Lung (tissue), 11 donors: ENCODE measurements at regions not wholly inside any gene's neighbourhood (a gene's known extent, or its start where the extent isn't known, plus 50 kb on each side); places are given as distances from the start of the nearest gene placed in this dataset.

Experiments used
- ATAC-seq: fragments of 200-7000 bp; cut with Tn5 transposase; one replicate; pipeline ENCODE4 v1.9.1; 2020; ENCODE audit warnings: moderate number of reproducible peaks; ENCODE audit not compliant: insufficient read depth, low FRiP score
- DNase-seq, 3 donors: peaks; one replicate each; pipeline ENCODE4 v3.0.0-alpha.2; 2013 to 2017
- H3K27ac ChIP-seq, 2 donors: one replicate each; pipeline ENCODE4 v1.5.1; 2013; ENCODE audit warnings: mild to moderate bottlenecking in 2 of 2, moderate library complexity in 2 of 2, control low read depth in 1 of 2, inconsistent platforms in 1 of 2, low read depth in 1 of 2, low read length in 1 of 2
- H3K27me3 ChIP-seq, 3 donors: one replicate each; pipeline ENCODE4 v1.5.1; 2013; ENCODE audit warnings: low read length in 2 of 3; ENCODE audit not compliant: control insufficient read depth in 3 of 3, insufficient read depth in 3 of 3
- H3K36me3 ChIP-seq, 4 donors: one replicate each; pipeline ENCODE4 v1.5.1; 2013; ENCODE audit warnings: low read length in 4 of 4, mild to moderate bottlenecking in 1 of 4, moderate library complexity in 1 of 4; ENCODE audit not compliant: control insufficient read depth in 4 of 4, insufficient read depth in 4 of 4
- H3K4me1 ChIP-seq, 5 donors: one replicate each; pipeline ENCODE4 v1.5.1; 2013; ENCODE audit warnings: low read length in 5 of 5, mild to moderate bottlenecking in 2 of 5, moderate library complexity in 1 of 5; ENCODE audit not compliant: control insufficient read depth in 5 of 5, insufficient read depth in 5 of 5
- H3K4me3 ChIP-seq: one replicate; pipeline ENCODE4 v1.5.1; 2013; ENCODE audit warnings: mild to moderate bottlenecking, control low read depth, moderate library complexity
- H3K9ac ChIP-seq, 2 donors: one replicate each; pipeline ENCODE4 v1.5.1; 2013; ENCODE audit warnings: low read length in 2 of 2, control low read depth in 1 of 2; ENCODE audit not compliant: insufficient read depth in 1 of 2
- H3K9me3 ChIP-seq, 4 donors: one replicate each; pipeline ENCODE4 v1.5.1; 2013; ENCODE audit warnings: low read length in 3 of 4, mild to moderate bottlenecking in 1 of 4, moderate library complexity in 1 of 4; ENCODE audit not compliant: control insufficient read depth in 4 of 4, insufficient read depth in 3 of 4
- CTCF ChIP-seq: IDR thresholded peaks from 2 replicates; pipeline ENCODE4 v1.5.1; 2012; ENCODE audit warnings: mild to moderate bottlenecking; ENCODE audit errors: control extremely low read depth, extremely low read depth
- WGBS, 2 donors: extraction: QIAGEN DNeasy Blood & Tissue Kit; methylation state at CpG; one replicate each; pipeline ENCODE4 v1.1.7; 2013; 5-methylcytosine and 5-hydroxymethylcytosine counted together
- donor health status: control.
- donor health status: control.
- donor health status: Bipolar disorder and iron deficiency.
- donor health status: healthy.
- donor health status: DM: yes; HTN: yes; CAD: no.

GRCh38 chr5:53368516-53368915 is 111.9 kb upstream of the FST start:
- Histone ChIP-seq H3K36me3 (no peaks in the 10 kb centered on the region), H3K9ac (no peak overlapping the region), H3K27me3 (no peaks in the 10 kb centered on the region), H3K9me3 (no peaks in the 10 kb centered on the region), H3K4me1 (no peaks in the 10 kb centered on the region), H3K27ac (no peak overlapping the region), H3K4me3 (no peak overlapping the region)
- WGBS, 2 donors = 42 to 59% methylated on average over 1 of the region's 1 CpG
- TF ChIP-seq CTCF = no peak
- no peak for ATAC-seq
- no peak for DNase-seq

- Histone ChIP-seq H3K27ac (no peak overlapping the region), H3K4me3 (no peak overlapping the region), H3K4me1 (no peaks in the 10 kb centered on the region), H3K36me3 (no peaks in the 10 kb centered on the region), H3K9ac (no peak overlapping the region), H3K9me3 (no peaks in the 10 kb centered on the region), H3K27me3 (no peaks in the 10 kb centered on the region)
- ATAC-seq (no peak), DNase-seq (no peak)
- 80 to 90% methylated on average over 2 of the region's 2 CpGs for WGBS, 2 donors
- TF ChIP-seq CTCF = no peak
These were observed 111.3 kb upstream of the FST start for GRCh38 chr5:53368966-53369605.

- DNase-seq (no peak), ATAC-seq (no peak)
- TF ChIP-seq CTCF = no peak
- Histone ChIP-seq H3K27me3 (no peaks in the 10 kb centered on the region), H3K36me3 (no peaks in the 10 kb centered on the region), H3K27ac (no peak overlapping the region), H3K4me1 (no peaks in the 10 kb centered on the region), H3K9ac (no peak overlapping the region), H3K4me3 (no peak overlapping the region), H3K9me3 (no peaks in the 10 kb centered on the region)
- WGBS, 2 donors = 82 to 86% methylated on average over 3 of the region's 3 CpGs
These were observed 110.7 kb upstream of the FST start for GRCh38 chr5:53369681-53370080.

- no peak overlapping the region for H3K27ac ChIP-seq
- peak in 1 of 3 donors; percentile 13 for DNase-seq
- no peak for TF ChIP-seq CTCF
These were observed 106.8 kb upstream of the FST start for GRCh38 chr5:53373451-53374158.

More at GRCh38 chr5:53373451-53374158, 106.8 kb upstream of the FST start:
- WGBS, 2 donors = 69 to 88% methylated on average over 3 of the region's 3 CpGs
- no peaks in the 10 kb centered on the region for H3K36me3 ChIP-seq
- H3K9ac ChIP-seq = no peak overlapping the region
- H3K27me3 ChIP-seq = no peaks in the 10 kb centered on the region
- no peaks in the 10 kb centered on the region for H3K4me1 ChIP-seq
- no peak for ATAC-seq
- H3K9me3 ChIP-seq = no peaks in the 10 kb centered on the region
- H3K4me3 ChIP-seq = no peak overlapping the region
